CD14-positive monocyte (primary cell): ENCODE measurements at regions not wholly inside any gene's neighbourhood (a gene's known extent, or its start where the extent isn't known, plus 50 kb on each side); places are given as distances from the start of the nearest gene placed in this dataset.

Source experiments
- DNase-seq, 3 donors: peaks; one replicate each; pipeline ENCODE4 v3.0.0-alpha.2; 2011 to 2022
- H2AFZ ChIP-seq: 2 replicates; pipeline ENCODE4 v1.6.0; 2012; ENCODE audit warnings: mild to moderate bottlenecking, low read depth, low read length, inconsistent platforms; ENCODE audit not compliant: insufficient read depth, poor library complexity, severe bottlenecking
- H3K27ac ChIP-seq, 2 donors: 1 replicate in 1 of 2; 2 replicates in 1 of 2; pipeline ENCODE4 v1.5.1; 2012 to 2013; ENCODE audit warnings: low read length in 2 of 2, control low read depth in 1 of 2, inconsistent platforms in 1 of 2, low read depth in 1 of 2, mild to moderate bottlenecking in 1 of 2
- H3K27me3 ChIP-seq, 2 donors: one replicate each; pipeline versions ENCODE4 v1.6.0 to v1.6.1; 2011 to 2013; ENCODE audit warnings: low read length in 2 of 2; ENCODE audit not compliant: control insufficient read depth in 2 of 2, insufficient read depth in 2 of 2
- H3K36me3 ChIP-seq, 2 donors: replicated peaks in 1 of 2; 1 replicate in 1 of 2; 2 replicates in 1 of 2; pipeline versions ENCODE4 v1.5.1 to v1.6.1; 2012 to 2013; ENCODE audit warnings: low read length in 2 of 2, control low read depth in 1 of 2, inconsistent platforms in 1 of 2, mild to moderate bottlenecking in 1 of 2; ENCODE audit not compliant: insufficient read depth in 2 of 2, control insufficient read depth in 1 of 2
- H3K4me1 ChIP-seq, 2 donors: 1 replicate in 1 of 2; 2 replicates in 1 of 2; pipeline versions ENCODE4 v1.5.1 to v1.6.1; 2012 to 2013; ENCODE audit warnings: low read length in 2 of 2, control low read depth in 1 of 2, inconsistent platforms in 1 of 2, mild to moderate bottlenecking in 1 of 2, moderate library complexity in 1 of 2; ENCODE audit not compliant: insufficient read depth in 2 of 2, control insufficient read depth in 1 of 2
- H3K4me2 ChIP-seq: replicated peaks from 2 replicates; pipeline ENCODE3; 2012; ENCODE audit warnings: low read length, moderate library complexity, mild to moderate bottlenecking; ENCODE audit not compliant: poor library complexity, severe bottlenecking; ENCODE audit errors: extremely low read depth
- H3K4me3 ChIP-seq, 3 experiments: fragments of 200-600 bp in 1 of 3; sonication (generic) in 1 of 3; replicated peaks in 1 of 3; 1 replicate in 2 of 3; 2 replicates in 1 of 3; pipeline ENCODE4 v1.5.1; 2011 to 2013; ENCODE audit warnings: low read length in 3 of 3, mild to moderate bottlenecking in 3 of 3, control low read depth in 2 of 3, low read depth in 2 of 3, inconsistent platforms in 1 of 3, moderate library complexity in 1 of 3
- H3K79me2 ChIP-seq: 2 replicates; pipeline ENCODE4 v1.6.0; 2012; ENCODE audit warnings: mild to moderate bottlenecking, control low read depth, inconsistent platforms, low read length, moderate library complexity; ENCODE audit not compliant: insufficient read depth
- H3K9ac ChIP-seq: 2 replicates; pipeline ENCODE4 v1.6.0; 2017; ENCODE audit warnings: low read length, mild to moderate bottlenecking; ENCODE audit not compliant: insufficient read depth, poor library complexity, severe bottlenecking
- H3K9me3 ChIP-seq, 2 donors: replicated peaks in 1 of 2; 1 replicate in 1 of 2; 2 replicates in 1 of 2; pipeline versions ENCODE4 v1.5.1 to v1.6.1; 2012 to 2013; ENCODE audit warnings: low read length in 2 of 2, control low read depth in 1 of 2; ENCODE audit not compliant: control insufficient read depth in 1 of 2, insufficient read depth in 1 of 2
- H4K20me1 ChIP-seq: 2 replicates; pipeline ENCODE4 v1.6.0; 2012; ENCODE audit warnings: mild to moderate bottlenecking, low read length, control low read depth, moderate library complexity; ENCODE audit not compliant: insufficient read depth
- H3K27ac Mint-ChIP-seq, 7 donors: one replicate each; pipeline ENCODE4 v1.8.0; 2020; ENCODE audit warnings: mild to moderate bottlenecking in 7 of 7, mixed read lengths in 7 of 7, moderate library complexity in 6 of 7, inconsistent platforms in 2 of 7
- H3K27me3 Mint-ChIP-seq, 3 donors: one replicate each; pipeline ENCODE4 v1.8.0; 2021 to 2022; ENCODE audit warnings: low read depth in 3 of 3, mild to moderate bottlenecking in 3 of 3, mixed read lengths in 3 of 3, moderate library complexity in 3 of 3, inconsistent platforms in 1 of 3
- H3K36me3 Mint-ChIP-seq, 2 donors: one replicate each; pipeline ENCODE4 v1.8.0; 2020; ENCODE audit warnings: mixed read lengths in 2 of 2, inconsistent platforms in 1 of 2, mild to moderate bottlenecking in 1 of 2
- H3K4me1 Mint-ChIP-seq: one replicate; pipeline ENCODE4 v1.8.0; 2020; ENCODE audit warnings: mild to moderate bottlenecking, mixed read lengths
- H3K4me3 Mint-ChIP-seq, 2 donors: one replicate each; pipeline ENCODE4 v1.8.0; 2020; ENCODE audit warnings: mild to moderate bottlenecking in 2 of 2, mixed read lengths in 2 of 2, moderate library complexity in 1 of 2
- H3K9me3 Mint-ChIP-seq, 7 donors: one replicate each; pipeline ENCODE4 v1.8.0; 2020 to 2022; ENCODE audit warnings: mixed read lengths in 7 of 7, mild to moderate bottlenecking in 6 of 7, moderate library complexity in 6 of 7, inconsistent platforms in 2 of 7
- CTCF ChIP-seq: fragments of 200-600 bp; IDR thresholded peaks from one replicate; pipeline ENCODE4 v1.8.0; 2022; ENCODE audit warnings: antibody characterized with exemption, mild to moderate bottlenecking
- WGBS: methylation state at CpG from one replicate; pipeline ENCODE4 v1.1.5; 2013; ENCODE audit warnings: missing lambda C conversion rate; ENCODE audit not compliant: insufficient coverage; 5-methylcytosine and 5-hydroxymethylcytosine counted together
- intact Hi-C, 2 donors: fragments of 100-400 bp; cut with micrococcal nuclease; formaldehyde crosslinking; loops; one replicate each; pipeline versions ENCODE4 v1.15.0 to v1.15.1; 2023

- no peaks in the 10 kb centered on the region for H3K79me2 ChIP-seq
- intact Hi-C loops = no loop called here
- H3K27ac ChIP-seq = no peak overlapping the region
- H3K9me3 Mint-ChIP-seq = peaks cover 2 to 13% (median 5%) of the 10 kb centered on the region in 7 donors
- 92% methylated on average over 4 of the region's 10 CpGs for WGBS
- no peaks in the 10 kb centered on the region for H3K4me1 Mint-ChIP-seq
- no peak for DNase-seq
- H3K4me1 ChIP-seq = no peaks in the 10 kb centered on the region
- no peaks in the 10 kb centered on the region for H3K36me3 ChIP-seq
- H3K9ac ChIP-seq = no peak overlapping the region
- no peaks in the 10 kb centered on the region for H3K9me3 ChIP-seq
- TF ChIP-seq CTCF = no peak
- no peak overlapping the region for H3K4me3 Mint-ChIP-seq
- peaks cover 2 to 7% (median 4%) of the 10 kb centered on the region in 3 donors for H3K27me3 Mint-ChIP-seq
- H3K36me3 Mint-ChIP-seq = no peaks in the 10 kb centered on the region
- no peak overlapping the region for H3K4me3 ChIP-seq
- no peaks in the 10 kb centered on the region for H3K27me3 ChIP-seq
- no peaks in the 10 kb centered on the region for H4K20me1 ChIP-seq
- H2AFZ ChIP-seq = no peak overlapping the region
- H3K27ac Mint-ChIP-seq = no peak overlapping the region
- H3K4me2 ChIP-seq = no peak overlapping the region
These were observed 291.5 kb upstream of the ZNF507 start for GRCh38 chr19:32053861-32054260.

- Mint-ChIP-seq H3K9me3 (peaks cover 2 to 21% (median 6%) of the 10 kb centered on the region in 7 donors), H3K27me3 (peaks cover 0 to 6% (median 4%) of the 10 kb centered on the region in 3 donors), H3K4me3 (no peak overlapping the region), H3K27ac (no peak overlapping the region), H3K4me1 (no peaks in the 10 kb centered on the region), H3K36me3 (no peaks in the 10 kb centered on the region)
- Histone ChIP-seq H3K9ac (no peak overlapping the region), H3K4me3 (no peak overlapping the region), H3K27ac (no peak overlapping the region), H3K27me3 (no peaks in the 10 kb centered on the region), H4K20me1 (no peaks in the 10 kb centered on the region), H3K36me3 (no peaks in the 10 kb centered on the region), H3K9me3 (no peaks in the 10 kb centered on the region), H2AFZ (no peak overlapping the region), H3K4me2 (no peak overlapping the region), H3K4me1 (no peaks in the 10 kb centered on the region), H3K79me2 (no peaks in the 10 kb centered on the region)
- TF ChIP-seq CTCF = no peak
- no peak for DNase-seq
- intact Hi-C loops = no loop called here
- WGBS = 67% methylated on average over 1 of the region's 1 CpG
These were observed 287.3 kb upstream of the ZNF507 start for GRCh38 chr19:32058131-32058530.
